ENCODE measurements at regions not wholly inside any gene's neighbourhood (a gene's known extent, or its start where the extent isn't known, plus 50 kb on each side); places are given as distances from the start of the nearest gene placed in this dataset.
"Not testable (repeated sequence)": the region's sequence is repeated elsewhere in the genome, so short reads cannot be mapped to it uniquely, and the experiment has no call there.

DNA sequence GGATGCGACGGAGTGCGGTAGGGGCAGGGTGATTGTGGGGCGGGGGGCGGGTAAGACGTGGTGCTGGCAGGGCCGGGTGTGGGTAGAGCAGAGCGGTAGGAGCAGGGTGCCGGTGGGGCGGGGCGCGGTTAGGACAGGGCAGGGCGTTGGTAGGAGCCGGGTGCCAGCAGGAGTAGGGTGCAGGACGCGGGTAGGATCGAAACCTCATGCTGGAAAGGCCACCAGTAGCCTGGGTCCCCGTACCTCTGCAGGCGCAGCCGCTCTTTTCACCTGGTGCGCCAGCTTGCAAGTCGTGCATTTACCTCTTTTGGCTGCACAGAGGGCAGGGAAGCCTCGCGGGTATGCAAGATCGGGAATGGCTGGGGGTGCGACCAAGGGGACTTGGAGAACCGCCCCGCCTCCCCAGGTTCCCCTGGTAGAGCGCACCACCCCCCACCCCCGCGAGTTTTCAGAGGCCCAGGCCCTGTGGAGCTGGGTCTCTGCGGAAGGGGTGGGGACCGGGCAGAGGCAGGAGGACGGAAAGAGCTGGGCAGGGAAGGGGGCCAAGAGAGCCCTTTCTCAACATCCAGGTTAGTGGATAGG lies 104.8 kb upstream of the SIMC1 start:
- FAIRE-seq (no peak), DNase-seq (ENCODE audit: low read depth) (no peak)
- TF ChIP-seq CTCF (IDR thresholded peaks at IDR 0.05; ENCODE audit: insufficient read depth, low read length, severe bottlenecking) = no peak
- Histone ChIP-seq H3K4me3 (ENCODE audit: low read depth, low read length) (no peak overlapping the region), H3K36me3 (ENCODE audit: control insufficient read depth, insufficient read depth, low read length) (no peaks in the 10 kb centered on the region), H3K27me3 (ENCODE audit: control insufficient read depth, insufficient read depth, low read length) (peaks cover 2% of the 10 kb centered on the region)

- no peak for DNase-seq (ENCODE audit: low read depth)
- H3K27me3 ChIP-seq (ENCODE audit: control insufficient read depth, insufficient read depth, low read length) = peaks cover 2% of the 10 kb centered on the region
- no peak for FAIRE-seq
- H3K4me3 ChIP-seq (ENCODE audit: low read depth, low read length) = no peak overlapping the region
- TF ChIP-seq CTCF (IDR thresholded peaks at IDR 0.05; ENCODE audit: insufficient read depth, low read length, severe bottlenecking) = no peak
- H3K36me3 ChIP-seq (ENCODE audit: control insufficient read depth, insufficient read depth, low read length) = no peaks in the 10 kb centered on the region
Measured at GRCh38 chr5:176133877-176134276, 104.3 kb upstream of the SIMC1 start.

GRCh38 chr5:176134529-176135223 lies 103.5 kb upstream of the SIMC1 start:
- Histone ChIP-seq H3K4me3 (ENCODE audit: low read depth, low read length) (no peak overlapping the region), H3K36me3 (ENCODE audit: control insufficient read depth, insufficient read depth, low read length) (no peaks in the 10 kb centered on the region), H3K27me3 (ENCODE audit: control insufficient read depth, insufficient read depth, low read length) (peaks cover 2% of the 10 kb centered on the region)
- no peak for DNase-seq (ENCODE audit: low read depth)
- TF ChIP-seq CTCF (IDR thresholded peaks at IDR 0.05; ENCODE audit: insufficient read depth, low read length, severe bottlenecking) = no peak
- no peak for FAIRE-seq

DNA sequence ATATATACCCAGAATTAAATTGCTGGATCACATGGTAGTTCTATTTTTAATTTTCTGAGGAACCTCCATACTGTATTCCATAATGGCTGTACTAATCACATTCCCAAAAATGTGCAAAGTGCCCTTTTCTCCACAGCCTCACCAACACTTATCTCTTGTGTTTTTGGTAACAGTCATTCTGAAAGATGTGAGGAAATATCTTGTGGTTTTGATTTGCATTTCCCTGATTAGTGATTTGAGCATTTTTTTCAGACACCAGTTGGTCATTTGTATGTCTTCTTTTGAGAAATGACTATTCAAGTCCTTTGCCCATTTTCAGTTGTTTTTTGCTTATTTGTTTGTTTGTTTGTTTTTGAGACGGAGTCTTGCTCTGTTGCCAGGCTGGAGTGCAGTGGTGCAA lies 98.1 kb upstream of the SIMC1 start:
- H3K4me3 ChIP-seq (ENCODE audit: low read depth, low read length); H3K27me3 ChIP-seq (ENCODE audit: control insufficient read depth, insufficient read depth, low read length); FAIRE-seq; DNase-seq (ENCODE audit: low read depth); H3K36me3 ChIP-seq (ENCODE audit: control insufficient read depth, insufficient read depth, low read length): not testable (repeated sequence)

DNA sequence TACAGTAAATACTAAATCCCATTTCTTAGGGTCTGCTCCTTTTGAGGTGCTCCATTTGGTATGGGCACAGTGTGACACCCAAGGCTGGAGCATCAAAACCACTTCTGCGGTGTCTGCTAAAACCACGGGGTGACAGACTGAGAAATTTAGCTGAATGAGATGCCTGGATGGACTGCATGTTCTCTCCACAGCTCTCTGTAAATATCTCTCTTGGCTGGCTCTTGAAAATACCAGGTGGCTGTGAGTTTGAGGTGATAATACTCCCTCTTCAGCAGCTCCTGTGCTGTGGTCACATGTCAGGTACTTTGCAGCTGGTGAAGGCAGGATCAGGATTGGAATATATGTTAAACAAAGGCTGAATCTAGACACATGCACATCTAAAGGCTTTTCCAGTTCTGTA lies 93.7 kb upstream of the SIMC1 start:
- H3K27me3 ChIP-seq (ENCODE audit: control insufficient read depth, insufficient read depth, low read length) = peaks cover 3% of the 10 kb centered on the region
- DNase-seq (ENCODE audit: low read depth) (no peak), FAIRE-seq (no peak)
- no peak for TF ChIP-seq CTCF (IDR thresholded peaks at IDR 0.05; ENCODE audit: insufficient read depth, low read length, severe bottlenecking)
- H3K36me3 ChIP-seq (ENCODE audit: control insufficient read depth, insufficient read depth, low read length) = no peaks in the 10 kb centered on the region
- no peak overlapping the region for H3K4me3 ChIP-seq (ENCODE audit: low read depth, low read length)

DNA sequence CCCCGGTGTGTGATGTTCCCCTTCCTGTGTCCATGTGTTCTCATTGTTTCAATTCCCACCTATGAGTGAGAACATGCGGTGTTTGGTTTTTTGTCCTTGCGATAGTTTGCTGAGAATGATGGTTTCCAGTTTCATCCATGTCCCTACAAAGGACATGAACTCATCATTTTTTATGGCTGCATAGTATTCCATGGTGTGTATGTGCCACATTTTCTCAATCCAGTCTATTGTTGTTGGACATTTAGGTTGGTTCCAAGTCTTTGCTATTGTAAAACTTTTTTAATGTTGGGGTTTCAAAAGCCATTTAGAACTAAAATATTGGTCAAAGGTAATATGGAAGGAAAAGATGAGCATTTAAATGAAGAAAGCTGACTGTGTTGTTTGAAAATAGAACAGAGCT lies 88.3 kb upstream of the SIMC1 start:
- not testable (repeated sequence) for H3K36me3 ChIP-seq (ENCODE audit: control insufficient read depth, insufficient read depth, low read length); DNase-seq (ENCODE audit: low read depth); H3K27me3 ChIP-seq (ENCODE audit: control insufficient read depth, insufficient read depth, low read length); H3K4me3 ChIP-seq (ENCODE audit: low read depth, low read length); FAIRE-seq

DNA sequence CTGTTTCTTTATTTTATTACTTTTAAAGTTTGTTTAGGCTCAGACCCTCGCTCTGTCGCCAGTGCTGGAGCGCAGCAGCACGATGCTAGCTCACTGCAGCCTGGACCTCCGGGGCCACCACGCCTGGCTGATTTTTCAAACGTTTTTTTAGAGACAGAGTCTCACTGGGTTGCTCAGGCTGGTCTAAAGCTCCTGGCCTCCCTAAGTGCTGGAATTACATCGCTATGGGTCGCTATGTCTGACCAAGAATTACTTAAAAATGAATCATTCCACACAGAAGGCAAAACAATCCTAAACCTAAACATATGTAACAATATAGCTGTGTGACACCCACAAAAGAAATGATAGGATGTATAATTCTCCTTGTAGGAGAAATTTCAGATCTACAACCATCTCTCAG lies 86.9 kb upstream of the SIMC1 start:
- no peak for TF ChIP-seq CTCF (IDR thresholded peaks at IDR 0.05; ENCODE audit: insufficient read depth, low read length, severe bottlenecking)
- Histone ChIP-seq H3K36me3 (ENCODE audit: control insufficient read depth, insufficient read depth, low read length) (no peaks in the 10 kb centered on the region), H3K4me3 (ENCODE audit: low read depth, low read length) (no peak overlapping the region), H3K27me3 (ENCODE audit: control insufficient read depth, insufficient read depth, low read length) (peaks cover 3% of the 10 kb centered on the region)
- peak; percentile 15 for DNase-seq (ENCODE audit: low read depth)
- FAIRE-seq = no peak

Data from bronchial epithelial cell (primary cell).